HEK293 (cell line): ENCODE measurements at regions not wholly inside any gene's neighbourhood (a gene's known extent, or its start where the extent isn't known, plus 50 kb on each side); places are given as distances from the start of the nearest gene placed in this dataset.

Source experiments
- CTCF ChIA-PET: fragments of 350-600 bp; formaldehyde crosslinking; extraction: SDS; loops from one replicate; lab custom pipeline; 2021; ENCODE audit warnings: antibody characterized with exemption; lab: Yijun Ruan, JAX
- POLR2A ChIA-PET: fragments of 300-600 bp; formaldehyde crosslinking; extraction: SDS; loops from one replicate; lab custom pipeline; 2020; ENCODE audit warnings: antibody characterized with exemption, inconsistent platforms; lab: Yijun Ruan, JAX
- H3K27ac ChIP-seq: fragments of 200-500 bp; sonication (Bioruptor generic); 2 replicates; pipeline ENCODE4 v1.5.1; 2014; ENCODE audit warnings: low read depth, low read length, control low read depth, inconsistent platforms; ENCODE audit errors: extremely low read depth
- H3K36me3 ChIP-seq, 2 experiments: fragments of 200-500 bp in 1 of 2; sonication (Bioruptor generic) in 1 of 2; 1 replicate in 1 of 2; 2 replicates in 1 of 2; pipeline ENCODE4 v1.5.1; 2014 to 2017; ENCODE audit warnings: inconsistent platforms in 2 of 2, low read length in 2 of 2; ENCODE audit not compliant: control insufficient read depth in 2 of 2, insufficient read depth in 1 of 2
- H3K4me1 ChIP-seq: fragments of 200-500 bp; sonication (Bioruptor generic); 2 replicates; pipeline ENCODE4 v1.5.1; 2014; ENCODE audit warnings: mild to moderate bottlenecking, low read length, inconsistent platforms; ENCODE audit not compliant: control insufficient read depth, insufficient read depth
- H3K4me3 ChIP-seq: 2 replicates; pipeline ENCODE4 v1.5.1; 2011; ENCODE audit warnings: low read depth, mild to moderate bottlenecking, control low read depth, low read length, moderate library complexity
- H3K9me3 ChIP-seq: fragments of 200-500 bp; sonication (Bioruptor generic); 2 replicates; pipeline ENCODE4 v1.5.1; 2014; ENCODE audit warnings: low read depth, low read length, inconsistent platforms; ENCODE audit not compliant: control insufficient read depth, insufficient read depth
- BCL11A ChIP-seq: fragments of 450-650 bp; formaldehyde crosslinking; IDR thresholded peaks from 2 replicates; pipeline ENCODE4 v1.5.1; 2016; ENCODE audit warnings: low read depth, missing biosample characterization, missing genetic modification characterization
- EGR2 ChIP-seq: fragments of 450-650 bp; formaldehyde crosslinking; IDR thresholded peaks from 2 replicates; pipeline ENCODE4 v1.5.1; 2016; ENCODE audit warnings: low read depth, missing biosample characterization, missing genetic modification characterization
- IKZF3 ChIP-seq: fragments of 450-650 bp; IDR thresholded peaks from 2 replicates; pipeline ENCODE4 v1.5.0; 2018; ENCODE audit warnings: missing biosample characterization, mild to moderate bottlenecking, missing genetic modification characterization, moderate library complexity
- PATZ1 ChIP-seq: fragments of 450-650 bp; formaldehyde crosslinking; IDR thresholded peaks from 2 replicates; pipeline ENCODE4 v1.5.1; 2016; ENCODE audit warnings: missing biosample characterization, missing genetic modification characterization
- PBX3 ChIP-seq: sonication (generic); formaldehyde crosslinking; IDR thresholded peaks from 2 replicates; pipeline ENCODE4 v1.8.1; 2022; ENCODE audit warnings: mild to moderate bottlenecking, moderate library complexity, missing genetic modification reagents
- REST ChIP-seq: fragments of 450-650 bp; formaldehyde crosslinking; IDR thresholded peaks from 2 replicates; pipeline ENCODE4 v1.5.1; 2016; ENCODE audit warnings: missing biosample characterization, missing genetic modification characterization
- ZBTB20 ChIP-seq: fragments of 450-650 bp; formaldehyde crosslinking; IDR thresholded peaks from 2 replicates; pipeline ENCODE4 v1.5.1; 2016; ENCODE audit warnings: missing biosample characterization, missing genetic modification characterization
- ZBTB48 ChIP-seq: fragments of 450-650 bp; formaldehyde crosslinking; IDR thresholded peaks from 2 replicates; pipeline ENCODE4 v1.5.1; 2016; ENCODE audit warnings: missing biosample characterization, missing genetic modification characterization
- ZBTB8A ChIP-seq: fragments of 450-650 bp; formaldehyde crosslinking; IDR thresholded peaks from 2 replicates; pipeline ENCODE4 v1.5.1; 2016; ENCODE audit warnings: missing biosample characterization, missing genetic modification characterization
- ZFHX2 ChIP-seq: fragments of 450-650 bp; formaldehyde crosslinking; conservative IDR thresholded peaks from 2 replicates; pipeline ENCODE4 v1.5.1; 2016; ENCODE audit warnings: missing biosample characterization, missing genetic modification characterization
- ZNF146 ChIP-seq: fragments of 450-650 bp; formaldehyde crosslinking; IDR thresholded peaks from 2 replicates; pipeline ENCODE4 v1.5.1; 2016; ENCODE audit warnings: missing biosample characterization, missing genetic modification characterization
- ZNF221 ChIP-seq: fragments of 450-650 bp; formaldehyde crosslinking; IDR thresholded peaks from 2 replicates; pipeline ENCODE4 v1.5.1; 2017; ENCODE audit warnings: missing biosample characterization, missing genetic modification characterization, borderline replicate concordance
- ZNF23 ChIP-seq: fragments of 450-650 bp; formaldehyde crosslinking; IDR thresholded peaks from 2 replicates; pipeline ENCODE4 v1.5.1; 2016; ENCODE audit warnings: missing biosample characterization, missing genetic modification characterization, borderline replicate concordance
- ZNF335 ChIP-seq: fragments of 450-650 bp; formaldehyde crosslinking; conservative IDR thresholded peaks from 2 replicates; pipeline ENCODE4 v1.5.1; 2016; ENCODE audit warnings: missing biosample characterization, missing genetic modification characterization
- ZNF394 ChIP-seq: fragments of 450-650 bp; formaldehyde crosslinking; IDR thresholded peaks from 2 replicates; pipeline ENCODE4 v1.5.1; 2016; ENCODE audit warnings: missing biosample characterization, missing genetic modification characterization, mild to moderate bottlenecking, moderate library complexity, borderline replicate concordance
- ZNF548 ChIP-seq: fragments of 450-650 bp; formaldehyde crosslinking; IDR thresholded peaks from 2 replicates; pipeline ENCODE4 v1.5.1; 2016; ENCODE audit warnings: missing biosample characterization, missing genetic modification characterization
- ZNF561 ChIP-seq: fragments of 450-650 bp; IDR thresholded peaks from 2 replicates; pipeline ENCODE4 v1.5.1; 2018; ENCODE audit warnings: missing biosample characterization, missing genetic modification characterization, borderline replicate concordance
- ZNF580 ChIP-seq: fragments of 450-650 bp; formaldehyde crosslinking; IDR thresholded peaks from 2 replicates; pipeline ENCODE4 v1.5.1; 2016; ENCODE audit warnings: missing biosample characterization, missing genetic modification characterization
- ZNF660 ChIP-seq: fragments of 450-650 bp; IDR thresholded peaks from 2 replicates; pipeline ENCODE4 v1.5.1; 2018; ENCODE audit warnings: missing biosample characterization, mild to moderate bottlenecking, missing genetic modification characterization
- ZNF692 ChIP-seq: fragments of 450-650 bp; formaldehyde crosslinking; IDR thresholded peaks from 2 replicates; pipeline ENCODE4 v1.5.1; 2016; ENCODE audit warnings: missing biosample characterization, missing genetic modification characterization
- TF ChIP-seq, protein P1 (sequence below): fragments of 450-650 bp; formaldehyde crosslinking; IDR thresholded peaks from 2 replicates; pipeline ENCODE4 v1.5.1; 2016; ENCODE audit warnings: missing biosample characterization, missing genetic modification characterization
- TF ChIP-seq, protein P2 (sequence below): fragments of 450-650 bp; formaldehyde crosslinking; IDR thresholded peaks from 2 replicates; pipeline ENCODE4 v1.5.1; 2017; ENCODE audit warnings: missing biosample characterization, missing genetic modification characterization

DNA sequence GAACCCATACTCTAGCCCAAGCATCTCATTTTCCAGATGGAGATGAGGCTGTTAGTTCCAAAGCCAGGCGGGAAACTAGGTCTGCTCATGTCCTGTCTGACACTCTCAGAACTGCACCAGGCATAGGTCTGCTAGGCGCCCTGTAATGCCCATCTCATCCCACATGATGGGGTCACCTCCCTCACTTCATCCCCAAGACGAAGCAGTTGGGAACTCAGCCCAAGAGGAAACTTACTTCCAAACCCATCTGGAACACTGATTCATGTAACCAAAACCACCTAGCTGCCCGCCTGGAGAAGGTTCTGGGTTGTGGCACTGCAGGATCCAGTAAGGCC is 84.0 kb upstream of the PRNP start (continued):
- TF ChIP-seq IKZF3 (tag by site-specific recombination), result no peak
- TF ChIP-seq, protein P1, sequence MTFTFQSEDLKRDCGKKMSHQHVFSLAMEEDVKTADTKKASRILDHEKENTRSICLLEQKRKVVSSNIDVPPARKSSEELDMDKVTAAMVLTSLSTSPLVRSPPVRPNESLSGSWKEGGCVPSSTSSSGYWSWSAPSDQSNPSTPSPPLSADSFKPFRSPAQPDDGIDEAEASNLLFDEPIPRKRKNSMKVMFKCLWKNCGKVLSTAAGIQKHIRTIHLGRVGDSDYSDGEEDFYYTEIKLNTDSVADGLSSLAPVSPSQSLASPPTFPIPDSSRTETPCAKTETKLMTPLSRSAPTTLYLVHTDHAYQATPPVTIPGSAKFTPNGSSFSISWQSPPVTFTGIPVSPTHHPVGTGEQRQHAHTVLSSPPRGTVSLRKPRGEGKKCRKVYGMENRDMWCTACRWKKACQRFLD (tag by site-specific recombination), result no peak

- Histone ChIP-seq H3K9me3 (no peaks in the 10 kb centered on the region), H3K4me3 (no peak overlapping the region), H3K36me3 (no peaks in the 10 kb centered on the region), H3K27ac (no peak overlapping the region), H3K4me1 (peaks cover 23% of the 10 kb centered on the region)
- POLR2A ChIA-PET, result no interaction called here
- CTCF ChIA-PET, result interaction anchor here (0.7 to 1.8 kb wide), 7 partner anchors 10 to 499 kb away, joined by 3 to 5 read pairs (median 3); no protein-coding TSS in a partner anchor
- no peak for TF ChIP-seq ZNF221 (tag by site-specific recombination)
- no peak for TF ChIP-seq ZNF660
- TF ChIP-seq ZNF561 (tag by site-specific recombination), result no peak
- no peak for TF ChIP-seq ZNF146 (tag by site-specific recombination)
- TF ChIP-seq ZNF580 (tag by site-specific recombination), result no peak
- no peak for TF ChIP-seq BCL11A (tag by site-specific recombination)
- TF ChIP-seq ZBTB8A, result peak; percentile 70; the same call in 1 of the 2 replicates
- TF ChIP-seq ZFHX2 (tag by site-specific recombination), result peak; percentile 76
- TF ChIP-seq PBX3, result no peak
- TF ChIP-seq REST, result no peak
- TF ChIP-seq ZNF335 (tag by site-specific recombination), result peak; percentile 28; the same call in 1 of the 2 replicates
- TF ChIP-seq ZNF23 (tag by site-specific recombination), result no peak
- TF ChIP-seq ZNF692 (tag by site-specific recombination), result 0 out of 2 replicates have a peak, but pooled peaks have one; percentile 30
- no peak for TF ChIP-seq ZNF548 (tag by site-specific recombination)
- TF ChIP-seq ZBTB48 (tag by site-specific recombination), result no peak
- peak; percentile 25; the same call in 1 of the 2 replicates for TF ChIP-seq PATZ1 (tag by site-specific recombination)
- TF ChIP-seq ZBTB20 (tag by site-specific recombination), result peak; percentile 80
- no peak for TF ChIP-seq ZNF394 (tag by site-specific recombination)
- TF ChIP-seq, protein P2, sequence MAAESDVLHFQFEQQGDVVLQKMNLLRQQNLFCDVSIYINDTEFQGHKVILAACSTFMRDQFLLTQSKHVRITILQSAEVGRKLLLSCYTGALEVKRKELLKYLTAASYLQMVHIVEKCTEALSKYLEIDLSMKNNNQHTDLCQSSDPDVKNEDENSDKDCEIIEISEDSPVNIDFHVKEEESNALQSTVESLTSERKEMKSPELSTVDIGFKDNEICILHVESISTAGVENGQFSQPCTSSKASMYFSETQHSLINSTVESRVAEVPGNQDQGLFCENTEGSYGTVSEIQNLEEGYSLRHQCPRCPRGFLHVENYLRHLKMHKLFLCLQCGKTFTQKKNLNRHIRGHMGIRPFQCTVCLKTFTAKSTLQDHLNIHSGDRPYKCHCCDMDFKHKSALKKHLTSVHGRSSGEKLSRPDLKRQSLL (tag by site-specific recombination), result no peak
- peak; percentile 45 for TF ChIP-seq EGR2 (tag by site-specific recombination)
Measured at GRCh38 chr20:4601630-4602296, 84.5 kb upstream of the PRNP start.
